Pulmonary artery endothelial cell (primary cell): ENCODE measurements at regions not wholly inside any gene's neighbourhood (a gene's known extent, or its start where the extent isn't known, plus 50 kb on each side); places are given as distances from the start of the nearest gene placed in this dataset.
"Not testable (repeated sequence)": the region's sequence is repeated elsewhere in the genome, so short reads cannot be mapped to it uniquely, and the experiment has no call there.

Experiments used
- DNase-seq: peaks from one replicate; pipeline ENCODE4 v3.0.0-alpha.2; 2011; ENCODE audit warnings: low read depth, low spot score

- no peak for DNase-seq
Measured at GRCh38 chr16:7976125-7976524, 614.2 kb downstream of the TMEM114 start.

- DNase-seq, result no peak
Measured at GRCh38 chr16:7967996-7968509, 622.3 kb downstream of the TMEM114 start.

GRCh38 chr16:7964744-7965143 is 625.6 kb downstream of the TMEM114 start:
- no peak for DNase-seq

GRCh38 chr16:7964167-7964566 is 626.1 kb downstream of the TMEM114 start:
- DNase-seq, result no peak

- no peak for DNase-seq
Measured at GRCh38 chr16:7962091-7962879, 628.0 kb downstream of the TMEM114 start.

GRCh38 chr16:7957151-7957550 is 624.5 kb downstream of the RBFOX1 start:
- no peak for DNase-seq

- DNase-seq, result no peak
Measured at GRCh38 chr16:7953360-7953759, 620.7 kb downstream of the RBFOX1 start.

GRCh38 chr16:7946142-7946541 is 613.5 kb downstream of the RBFOX1 start:
- no peak for DNase-seq

GRCh38 chr16:7938175-7938574 is 605.5 kb downstream of the RBFOX1 start:
- no peak for DNase-seq

GRCh38 chr16:7921345-7921744 is 588.7 kb downstream of the RBFOX1 start:
- DNase-seq, result no peak

GRCh38 chr16:7919782-7920181 is 587.1 kb downstream of the RBFOX1 start:
- DNase-seq, result no peak

GRCh38 chr16:7914748-7915147 is 582.1 kb downstream of the RBFOX1 start:
- no peak for DNase-seq

- DNase-seq, result no peak
Measured at GRCh38 chr16:7912132-7912531, 579.5 kb downstream of the RBFOX1 start.

- no peak for DNase-seq
Measured at GRCh38 chr16:7910116-7910515, 577.5 kb downstream of the RBFOX1 start.

GRCh38 chr16:7888411-7888810 is 555.8 kb downstream of the RBFOX1 start:
- no peak for DNase-seq

GRCh38 chr16:7887316-7887715 is 554.7 kb downstream of the RBFOX1 start:
- DNase-seq, result no peak

- DNase-seq, result no peak
Measured at GRCh38 chr16:7871979-7872378, 539.3 kb downstream of the RBFOX1 start.

- no peak for DNase-seq
Measured at GRCh38 chr16:7871371-7871770, 538.7 kb downstream of the RBFOX1 start.

- no peak for DNase-seq
Measured at GRCh38 chr16:7867831-7868230, 535.2 kb downstream of the RBFOX1 start.

- DNase-seq, result no peak
Measured at GRCh38 chr16:7866144-7866543, 533.5 kb downstream of the RBFOX1 start.

- DNase-seq, result not testable (repeated sequence)
Measured at GRCh38 chr16:7865393-7865792, 532.7 kb downstream of the RBFOX1 start.

- no peak for DNase-seq
Measured at GRCh38 chr16:7861891-7862582, 529.4 kb downstream of the RBFOX1 start.

- DNase-seq, result no peak
Measured at GRCh38 chr16:7853197-7853596, 520.6 kb downstream of the RBFOX1 start.
